ENCODE measurements at regions not wholly inside any gene's neighbourhood (a gene's known extent, or its start where the extent isn't known, plus 50 kb on each side); places are given as distances from the start of the nearest gene placed in this dataset.

DNA sequence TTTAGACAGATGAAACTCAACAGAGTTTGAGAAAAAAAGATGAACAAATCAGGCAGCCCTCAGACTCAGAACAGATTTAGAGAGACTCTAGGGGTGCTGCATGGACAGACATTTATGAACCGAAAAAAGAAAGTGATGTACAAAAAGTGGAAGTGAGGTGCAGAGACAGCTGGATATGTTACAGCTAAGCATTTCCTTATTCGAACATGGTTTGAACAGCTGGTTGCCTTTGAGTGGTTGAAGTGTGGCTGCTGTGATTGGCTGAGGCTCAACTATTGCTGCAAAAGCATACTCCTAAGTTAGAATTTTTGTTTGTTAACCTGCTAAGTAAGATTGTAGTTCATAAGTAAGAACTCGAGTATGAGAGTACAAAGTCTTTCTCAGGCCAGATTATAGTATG, 331.5 kb upstream of the PABPC4L start:
- TF ChIP-seq, protein P1, sequence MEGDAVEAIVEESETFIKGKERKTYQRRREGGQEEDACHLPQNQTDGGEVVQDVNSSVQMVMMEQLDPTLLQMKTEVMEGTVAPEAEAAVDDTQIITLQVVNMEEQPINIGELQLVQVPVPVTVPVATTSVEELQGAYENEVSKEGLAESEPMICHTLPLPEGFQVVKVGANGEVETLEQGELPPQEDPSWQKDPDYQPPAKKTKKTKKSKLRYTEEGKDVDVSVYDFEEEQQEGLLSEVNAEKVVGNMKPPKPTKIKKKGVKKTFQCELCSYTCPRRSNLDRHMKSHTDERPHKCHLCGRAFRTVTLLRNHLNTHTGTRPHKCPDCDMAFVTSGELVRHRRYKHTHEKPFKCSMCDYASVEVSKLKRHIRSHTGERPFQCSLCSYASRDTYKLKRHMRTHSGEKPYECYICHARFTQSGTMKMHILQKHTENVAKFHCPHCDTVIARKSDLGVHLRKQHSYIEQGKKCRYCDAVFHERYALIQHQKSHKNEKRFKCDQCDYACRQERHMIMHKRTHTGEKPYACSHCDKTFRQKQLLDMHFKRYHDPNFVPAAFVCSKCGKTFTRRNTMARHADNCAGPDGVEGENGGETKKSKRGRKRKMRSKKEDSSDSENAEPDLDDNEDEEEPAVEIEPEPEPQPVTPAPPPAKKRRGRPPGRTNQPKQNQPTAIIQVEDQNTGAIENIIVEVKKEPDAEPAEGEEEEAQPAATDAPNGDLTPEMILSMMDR (IDR thresholded peaks at IDR 0.05): no peak
- no peak for TF ChIP-seq POLR2A (IDR thresholded peaks at IDR 0.05)
